ENCODE measurements at regions not wholly inside any gene's neighbourhood (a gene's known extent, or its start where the extent isn't known, plus 50 kb on each side); places are given as distances from the start of the nearest gene placed in this dataset.
"Not testable (repeated sequence)": the region's sequence is repeated elsewhere in the genome, so short reads cannot be mapped to it uniquely, and the experiment has no call there.

DNA sequence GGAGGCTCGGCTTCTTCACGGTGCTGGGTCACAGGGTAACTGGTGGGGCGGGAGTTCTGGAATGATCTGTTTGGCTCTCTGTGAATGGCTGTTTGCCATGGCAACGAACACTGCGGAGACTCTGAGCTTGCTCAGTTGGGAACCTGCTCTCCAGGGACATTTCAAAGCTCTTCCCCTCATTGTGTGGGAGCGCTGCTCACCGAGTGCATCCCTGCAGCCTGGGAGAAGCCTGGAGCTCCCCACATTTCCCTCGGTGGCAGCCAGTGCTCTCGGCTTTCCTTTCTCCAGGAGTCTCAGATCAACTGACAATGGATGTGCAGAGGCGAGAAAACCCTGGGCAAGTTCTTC is 57.6 kb upstream of the CACUL1 start:
- Mint-ChIP-seq H3K27ac (no peak overlapping the region), H3K36me3 (ENCODE audit: low read depth) (no peaks in the 10 kb centered on the region), H3K4me1 (peaks cover 8% of the 10 kb centered on the region), H3K4me3 (no peak overlapping the region), H3K9me3 (no peaks in the 10 kb centered on the region), H3K27me3 (ENCODE audit: insufficient read depth) (no peaks in the 10 kb centered on the region)
- Histone ChIP-seq H3K9ac (ENCODE audit: extremely low read depth, low read length, poor library complexity, severe bottlenecking) (no peak overlapping the region), H3K36me3 (ENCODE audit: control insufficient read depth, insufficient read depth, low read length) (no peaks in the 10 kb centered on the region), H3K27ac (ENCODE audit: low read depth, low read length) (no peak overlapping the region), H3K4me1 (ENCODE audit: control insufficient read depth, insufficient read depth, low read length) (no peaks in the 10 kb centered on the region), H3K4me3 (ENCODE audit: low read length) (no peak overlapping the region), H3K9me3 (ENCODE audit: control insufficient read depth, low read length) (no peaks in the 10 kb centered on the region), H3K27me3 (ENCODE audit: control insufficient read depth, insufficient read depth, low read length, poor library complexity, severe bottlenecking) (no peaks in the 10 kb centered on the region)
- peak; percentile 60 for DNase-seq
- TF ChIP-seq, protein P1, sequence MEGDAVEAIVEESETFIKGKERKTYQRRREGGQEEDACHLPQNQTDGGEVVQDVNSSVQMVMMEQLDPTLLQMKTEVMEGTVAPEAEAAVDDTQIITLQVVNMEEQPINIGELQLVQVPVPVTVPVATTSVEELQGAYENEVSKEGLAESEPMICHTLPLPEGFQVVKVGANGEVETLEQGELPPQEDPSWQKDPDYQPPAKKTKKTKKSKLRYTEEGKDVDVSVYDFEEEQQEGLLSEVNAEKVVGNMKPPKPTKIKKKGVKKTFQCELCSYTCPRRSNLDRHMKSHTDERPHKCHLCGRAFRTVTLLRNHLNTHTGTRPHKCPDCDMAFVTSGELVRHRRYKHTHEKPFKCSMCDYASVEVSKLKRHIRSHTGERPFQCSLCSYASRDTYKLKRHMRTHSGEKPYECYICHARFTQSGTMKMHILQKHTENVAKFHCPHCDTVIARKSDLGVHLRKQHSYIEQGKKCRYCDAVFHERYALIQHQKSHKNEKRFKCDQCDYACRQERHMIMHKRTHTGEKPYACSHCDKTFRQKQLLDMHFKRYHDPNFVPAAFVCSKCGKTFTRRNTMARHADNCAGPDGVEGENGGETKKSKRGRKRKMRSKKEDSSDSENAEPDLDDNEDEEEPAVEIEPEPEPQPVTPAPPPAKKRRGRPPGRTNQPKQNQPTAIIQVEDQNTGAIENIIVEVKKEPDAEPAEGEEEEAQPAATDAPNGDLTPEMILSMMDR (conservative IDR thresholded peaks at IDR 0.05), result no peak
- 63 to 70% methylated on average over 5 to 10 of the region's 10 CpGs for WGBS, 2 experiments (ENCODE audit: insufficient coverage in 1 of 2, insufficient read length in 1 of 2)

DNA sequence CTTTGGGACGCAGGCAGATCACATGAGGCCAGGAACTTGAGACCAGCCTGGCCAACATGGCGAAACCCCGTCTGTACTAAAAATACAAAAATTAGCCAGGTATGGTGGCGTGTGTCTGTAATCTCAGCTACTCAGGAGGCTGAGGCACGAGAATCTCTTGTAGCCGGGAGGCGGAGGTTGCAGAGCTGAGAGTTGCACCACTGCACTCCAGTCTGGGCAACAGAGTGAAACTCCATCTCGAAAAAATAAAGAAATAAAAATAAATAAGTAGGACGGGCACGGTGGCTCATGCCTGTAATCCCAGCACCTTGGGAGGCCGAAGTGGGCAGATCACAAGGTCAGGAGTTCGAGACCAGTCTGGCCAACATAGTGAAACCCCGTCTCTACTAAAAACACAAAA is 58.2 kb upstream of the CACUL1 start:
- H3K4me3 ChIP-seq (ENCODE audit: low read length); H3K4me1 ChIP-seq (ENCODE audit: control insufficient read depth, insufficient read depth, low read length); H3K4me3 Mint-ChIP-seq; H3K36me3 ChIP-seq (ENCODE audit: control insufficient read depth, insufficient read depth, low read length); H3K9me3 ChIP-seq (ENCODE audit: control insufficient read depth, low read length); H3K27ac Mint-ChIP-seq; H3K9me3 Mint-ChIP-seq; H3K9ac ChIP-seq (ENCODE audit: extremely low read depth, low read length, poor library complexity, severe bottlenecking); H3K27me3 ChIP-seq (ENCODE audit: control insufficient read depth, insufficient read depth, low read length, poor library complexity, severe bottlenecking); H3K36me3 Mint-ChIP-seq (ENCODE audit: low read depth); H3K27me3 Mint-ChIP-seq (ENCODE audit: insufficient read depth); H3K4me1 Mint-ChIP-seq; H3K27ac ChIP-seq (ENCODE audit: low read depth, low read length); DNase-seq: not testable (repeated sequence)
- 80 to 84% methylated on average over 8 to 13 of the region's 13 CpGs for WGBS, 2 experiments (ENCODE audit: insufficient coverage in 1 of 2, insufficient read length in 1 of 2)

DNA sequence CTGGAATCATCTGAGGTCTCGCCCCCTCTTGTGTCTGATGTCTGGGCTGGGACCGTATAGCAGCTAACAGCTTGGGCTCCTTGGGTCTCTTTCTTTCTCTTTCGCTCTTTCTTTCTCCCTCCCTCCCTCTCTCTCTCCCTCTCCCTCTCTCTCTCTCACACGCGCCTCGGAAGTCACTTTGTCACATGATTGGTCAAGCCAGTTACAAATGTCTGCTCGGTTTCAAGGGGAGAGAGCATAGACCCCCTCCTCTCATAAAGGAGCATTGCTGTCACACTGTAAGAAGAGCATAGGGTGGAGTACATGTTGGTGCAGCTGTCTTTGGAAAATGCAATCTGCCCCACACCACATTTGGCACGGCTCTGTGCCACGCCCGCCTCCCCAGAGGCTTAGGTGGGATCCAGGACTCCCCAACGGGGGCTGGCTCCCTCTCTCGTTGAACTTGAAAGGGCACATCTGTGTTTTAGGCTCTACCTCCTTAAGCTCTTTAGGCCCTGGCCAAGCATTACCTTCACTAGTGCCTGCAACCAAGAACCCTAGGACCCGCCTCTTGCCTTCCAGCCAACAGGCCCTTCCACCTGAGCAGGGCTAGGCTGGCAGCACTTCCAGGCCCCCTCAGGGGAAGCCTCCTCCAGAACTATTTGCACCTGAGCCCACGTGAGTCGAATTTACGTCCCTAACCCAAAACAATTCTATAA is 61.9 kb upstream of the CACUL1 start:
- no peak for DNase-seq
- H3K36me3 ChIP-seq (ENCODE audit: control insufficient read depth, insufficient read depth, low read length), result no peaks in the 10 kb centered on the region
- H3K4me1 ChIP-seq (ENCODE audit: control insufficient read depth, insufficient read depth, low read length), result no peaks in the 10 kb centered on the region
- H3K27me3 Mint-ChIP-seq (ENCODE audit: insufficient read depth), result no peaks in the 10 kb centered on the region
- H3K9me3 ChIP-seq (ENCODE audit: control insufficient read depth, low read length), result no peaks in the 10 kb centered on the region
- no peaks in the 10 kb centered on the region for H3K9me3 Mint-ChIP-seq
- H3K4me3 Mint-ChIP-seq, result no peak overlapping the region
- H3K9ac ChIP-seq (ENCODE audit: extremely low read depth, low read length, poor library complexity, severe bottlenecking), result no peak overlapping the region
- 91 to 97% methylated on average over 7 to 16 of the region's 16 CpGs for WGBS, 2 experiments (ENCODE audit: insufficient coverage in 1 of 2, insufficient read length in 1 of 2)
- no peak overlapping the region for H3K27ac ChIP-seq (ENCODE audit: low read depth, low read length)
- no peak overlapping the region for H3K27ac Mint-ChIP-seq
- TF ChIP-seq, protein P1 (conservative IDR thresholded peaks at IDR 0.05), result no peak
- peaks cover 8% of the 10 kb centered on the region for H3K4me1 Mint-ChIP-seq
- no peaks in the 10 kb centered on the region for H3K36me3 Mint-ChIP-seq (ENCODE audit: low read depth)
- H3K27me3 ChIP-seq (ENCODE audit: control insufficient read depth, insufficient read depth, low read length, poor library complexity, severe bottlenecking), result no peaks in the 10 kb centered on the region
- no peak overlapping the region for H3K4me3 ChIP-seq (ENCODE audit: low read length)

Data from endodermal cell (in vitro differentiated cells).